CD14-positive monocyte (primary cell): ENCODE measurements at regions not wholly inside any gene's neighbourhood (a gene's known extent, or its start where the extent isn't known, plus 50 kb on each side); places are given as distances from the start of the nearest gene placed in this dataset.

Source experiments
- DNase-seq, 3 donors: peaks; one replicate each; pipeline ENCODE4 v3.0.0-alpha.2; 2011 to 2022
- H2AFZ ChIP-seq: 2 replicates; pipeline ENCODE4 v1.6.0; 2012; ENCODE audit warnings: mild to moderate bottlenecking, low read depth, low read length, inconsistent platforms; ENCODE audit not compliant: insufficient read depth, poor library complexity, severe bottlenecking
- H3K27ac ChIP-seq, 2 donors: 1 replicate in 1 of 2; 2 replicates in 1 of 2; pipeline ENCODE4 v1.5.1; 2012 to 2013; ENCODE audit warnings: low read length in 2 of 2, control low read depth in 1 of 2, inconsistent platforms in 1 of 2, low read depth in 1 of 2, mild to moderate bottlenecking in 1 of 2
- H3K27me3 ChIP-seq, 2 donors: one replicate each; pipeline versions ENCODE4 v1.6.0 to v1.6.1; 2011 to 2013; ENCODE audit warnings: low read length in 2 of 2; ENCODE audit not compliant: control insufficient read depth in 2 of 2, insufficient read depth in 2 of 2
- H3K36me3 ChIP-seq, 2 donors: replicated peaks in 1 of 2; 1 replicate in 1 of 2; 2 replicates in 1 of 2; pipeline versions ENCODE4 v1.5.1 to v1.6.1; 2012 to 2013; ENCODE audit warnings: low read length in 2 of 2, control low read depth in 1 of 2, inconsistent platforms in 1 of 2, mild to moderate bottlenecking in 1 of 2; ENCODE audit not compliant: insufficient read depth in 2 of 2, control insufficient read depth in 1 of 2
- H3K4me1 ChIP-seq, 2 donors: 1 replicate in 1 of 2; 2 replicates in 1 of 2; pipeline versions ENCODE4 v1.5.1 to v1.6.1; 2012 to 2013; ENCODE audit warnings: low read length in 2 of 2, control low read depth in 1 of 2, inconsistent platforms in 1 of 2, mild to moderate bottlenecking in 1 of 2, moderate library complexity in 1 of 2; ENCODE audit not compliant: insufficient read depth in 2 of 2, control insufficient read depth in 1 of 2
- H3K4me2 ChIP-seq: replicated peaks from 2 replicates; pipeline ENCODE3; 2012; ENCODE audit warnings: low read length, moderate library complexity, mild to moderate bottlenecking; ENCODE audit not compliant: poor library complexity, severe bottlenecking; ENCODE audit errors: extremely low read depth
- H3K4me3 ChIP-seq, 3 experiments: fragments of 200-600 bp in 1 of 3; sonication (generic) in 1 of 3; replicated peaks in 1 of 3; 1 replicate in 2 of 3; 2 replicates in 1 of 3; pipeline ENCODE4 v1.5.1; 2011 to 2013; ENCODE audit warnings: low read length in 3 of 3, mild to moderate bottlenecking in 3 of 3, control low read depth in 2 of 3, low read depth in 2 of 3, inconsistent platforms in 1 of 3, moderate library complexity in 1 of 3
- H3K79me2 ChIP-seq: 2 replicates; pipeline ENCODE4 v1.6.0; 2012; ENCODE audit warnings: mild to moderate bottlenecking, control low read depth, inconsistent platforms, low read length, moderate library complexity; ENCODE audit not compliant: insufficient read depth
- H3K9ac ChIP-seq: 2 replicates; pipeline ENCODE4 v1.6.0; 2017; ENCODE audit warnings: low read length, mild to moderate bottlenecking; ENCODE audit not compliant: insufficient read depth, poor library complexity, severe bottlenecking
- H3K9me3 ChIP-seq, 2 donors: replicated peaks in 1 of 2; 1 replicate in 1 of 2; 2 replicates in 1 of 2; pipeline versions ENCODE4 v1.5.1 to v1.6.1; 2012 to 2013; ENCODE audit warnings: low read length in 2 of 2, control low read depth in 1 of 2; ENCODE audit not compliant: control insufficient read depth in 1 of 2, insufficient read depth in 1 of 2
- H4K20me1 ChIP-seq: 2 replicates; pipeline ENCODE4 v1.6.0; 2012; ENCODE audit warnings: mild to moderate bottlenecking, low read length, control low read depth, moderate library complexity; ENCODE audit not compliant: insufficient read depth
- H3K27ac Mint-ChIP-seq, 7 donors: one replicate each; pipeline ENCODE4 v1.8.0; 2020; ENCODE audit warnings: mild to moderate bottlenecking in 7 of 7, mixed read lengths in 7 of 7, moderate library complexity in 6 of 7, inconsistent platforms in 2 of 7
- H3K27me3 Mint-ChIP-seq, 3 donors: one replicate each; pipeline ENCODE4 v1.8.0; 2021 to 2022; ENCODE audit warnings: low read depth in 3 of 3, mild to moderate bottlenecking in 3 of 3, mixed read lengths in 3 of 3, moderate library complexity in 3 of 3, inconsistent platforms in 1 of 3
- H3K36me3 Mint-ChIP-seq, 2 donors: one replicate each; pipeline ENCODE4 v1.8.0; 2020; ENCODE audit warnings: mixed read lengths in 2 of 2, inconsistent platforms in 1 of 2, mild to moderate bottlenecking in 1 of 2
- H3K4me1 Mint-ChIP-seq: one replicate; pipeline ENCODE4 v1.8.0; 2020; ENCODE audit warnings: mild to moderate bottlenecking, mixed read lengths
- H3K4me3 Mint-ChIP-seq, 2 donors: one replicate each; pipeline ENCODE4 v1.8.0; 2020; ENCODE audit warnings: mild to moderate bottlenecking in 2 of 2, mixed read lengths in 2 of 2, moderate library complexity in 1 of 2
- H3K9me3 Mint-ChIP-seq, 7 donors: one replicate each; pipeline ENCODE4 v1.8.0; 2020 to 2022; ENCODE audit warnings: mixed read lengths in 7 of 7, mild to moderate bottlenecking in 6 of 7, moderate library complexity in 6 of 7, inconsistent platforms in 2 of 7
- WGBS: methylation state at CpG from one replicate; pipeline ENCODE4 v1.1.5; 2013; ENCODE audit warnings: missing lambda C conversion rate; ENCODE audit not compliant: insufficient coverage; 5-methylcytosine and 5-hydroxymethylcytosine counted together
- intact Hi-C, 2 donors: fragments of 100-400 bp; cut with micrococcal nuclease; formaldehyde crosslinking; loops; one replicate each; pipeline versions ENCODE4 v1.15.0 to v1.15.1; 2023
- TF ChIP-seq, protein P1 (sequence below): fragments of 200-600 bp; IDR thresholded peaks from one replicate; pipeline ENCODE4 v1.8.0; 2022; ENCODE audit warnings: antibody characterized with exemption, mild to moderate bottlenecking

DNA sequence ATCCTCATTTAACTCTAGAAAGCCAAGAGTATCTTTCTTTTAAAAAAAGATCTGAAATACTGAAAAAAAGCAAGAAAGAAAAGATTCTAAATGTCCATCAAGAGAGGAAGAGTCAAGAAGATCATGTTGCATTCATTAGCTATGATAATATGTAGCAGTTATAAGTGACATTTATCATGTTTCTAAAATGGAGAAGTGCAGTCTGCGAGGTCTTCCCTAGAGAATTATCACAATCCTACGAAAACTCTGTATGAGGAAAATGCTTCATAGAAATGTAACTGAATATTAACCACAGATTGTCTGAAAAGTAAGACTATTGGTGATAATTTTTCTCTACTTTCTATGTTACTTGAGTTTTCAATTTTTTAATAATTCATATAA lies 77.4 kb upstream of the USP47 start:
- H3K36me3 Mint-ChIP-seq, result no peaks in the 10 kb centered on the region
- Histone ChIP-seq H3K9ac (no peak overlapping the region), H3K27ac (no peak overlapping the region), H3K79me2 (no peaks in the 10 kb centered on the region), H3K4me2 (no peak overlapping the region), H3K4me1 (no peaks in the 10 kb centered on the region), H2AFZ (no peak overlapping the region), H3K9me3 (no peaks in the 10 kb centered on the region), H4K20me1 (no peaks in the 10 kb centered on the region), H3K27me3 (peaks cover 9 to 10% of the 10 kb centered on the region in 2 donors), H3K4me3 (no peak overlapping the region), H3K36me3 (no peaks in the 10 kb centered on the region)
- H3K27me3 Mint-ChIP-seq, result peaks cover 8 to 12% (median 10%) of the 10 kb centered on the region in 3 donors
- no peak overlapping the region for H3K27ac Mint-ChIP-seq
- no peaks in the 10 kb centered on the region for H3K9me3 Mint-ChIP-seq
- H3K4me1 Mint-ChIP-seq, result no peaks in the 10 kb centered on the region
- TF ChIP-seq, protein P1, sequence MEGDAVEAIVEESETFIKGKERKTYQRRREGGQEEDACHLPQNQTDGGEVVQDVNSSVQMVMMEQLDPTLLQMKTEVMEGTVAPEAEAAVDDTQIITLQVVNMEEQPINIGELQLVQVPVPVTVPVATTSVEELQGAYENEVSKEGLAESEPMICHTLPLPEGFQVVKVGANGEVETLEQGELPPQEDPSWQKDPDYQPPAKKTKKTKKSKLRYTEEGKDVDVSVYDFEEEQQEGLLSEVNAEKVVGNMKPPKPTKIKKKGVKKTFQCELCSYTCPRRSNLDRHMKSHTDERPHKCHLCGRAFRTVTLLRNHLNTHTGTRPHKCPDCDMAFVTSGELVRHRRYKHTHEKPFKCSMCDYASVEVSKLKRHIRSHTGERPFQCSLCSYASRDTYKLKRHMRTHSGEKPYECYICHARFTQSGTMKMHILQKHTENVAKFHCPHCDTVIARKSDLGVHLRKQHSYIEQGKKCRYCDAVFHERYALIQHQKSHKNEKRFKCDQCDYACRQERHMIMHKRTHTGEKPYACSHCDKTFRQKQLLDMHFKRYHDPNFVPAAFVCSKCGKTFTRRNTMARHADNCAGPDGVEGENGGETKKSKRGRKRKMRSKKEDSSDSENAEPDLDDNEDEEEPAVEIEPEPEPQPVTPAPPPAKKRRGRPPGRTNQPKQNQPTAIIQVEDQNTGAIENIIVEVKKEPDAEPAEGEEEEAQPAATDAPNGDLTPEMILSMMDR, result no peak
- no CpG with 5 or more reads among the region's 2 CpGs for WGBS
- intact Hi-C loops, result no loop called here
- no peak overlapping the region for H3K4me3 Mint-ChIP-seq
- no peak for DNase-seq

DNA sequence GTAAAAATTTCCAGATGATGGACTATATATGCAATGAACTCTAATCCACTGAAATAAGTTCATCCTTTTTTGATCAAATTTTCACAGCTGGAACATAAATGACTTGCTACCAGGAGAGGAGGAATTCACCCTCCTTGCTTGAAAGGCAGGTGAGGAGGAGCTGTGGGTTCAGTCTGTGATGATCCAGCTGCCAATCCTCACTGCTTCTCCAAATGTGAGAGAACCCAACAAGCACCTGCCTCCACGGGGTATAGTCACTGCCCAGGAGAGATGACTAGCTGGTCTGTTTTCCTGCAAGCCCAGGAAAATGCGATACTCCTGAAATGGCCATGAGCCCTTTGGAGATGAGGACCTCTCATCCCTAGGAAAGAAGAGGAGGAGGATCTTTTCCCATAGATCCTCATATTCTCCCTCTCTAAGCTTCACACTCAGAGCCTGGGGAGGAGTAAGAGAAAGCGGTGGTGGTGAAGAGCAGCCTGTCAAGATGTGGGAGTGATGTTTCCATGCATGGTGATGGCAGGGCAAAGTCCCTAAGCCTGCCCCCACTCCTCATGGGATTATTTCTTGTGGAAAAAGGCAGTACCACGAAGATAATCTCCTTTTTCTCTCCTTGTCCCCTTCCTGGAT lies 77.9 kb upstream of the USP47 start:
- intact Hi-C loops, result no loop called here
- peaks cover 8 to 9% of the 10 kb centered on the region in 2 donors for H3K27me3 ChIP-seq
- no peaks in the 10 kb centered on the region for H3K36me3 Mint-ChIP-seq
- no peaks in the 10 kb centered on the region for H4K20me1 ChIP-seq
- no peaks in the 10 kb centered on the region for H3K79me2 ChIP-seq
- no peak overlapping the region for H3K27ac Mint-ChIP-seq
- TF ChIP-seq, protein P1, result no peak
- H3K36me3 ChIP-seq, result no peaks in the 10 kb centered on the region
- no peak for DNase-seq
- no peaks in the 10 kb centered on the region for H3K9me3 ChIP-seq
- H2AFZ ChIP-seq, result no peak overlapping the region
- no peak overlapping the region for H3K4me3 ChIP-seq
- H3K4me1 Mint-ChIP-seq, result no peaks in the 10 kb centered on the region
- H3K27me3 Mint-ChIP-seq, result peaks cover 9 to 12% (median 10%) of the 10 kb centered on the region in 3 donors
- no peak overlapping the region for H3K9ac ChIP-seq
- no peaks in the 10 kb centered on the region for H3K9me3 Mint-ChIP-seq
- no peak overlapping the region for H3K4me2 ChIP-seq
- H3K4me3 Mint-ChIP-seq, result no peak overlapping the region
- H3K27ac ChIP-seq, result no peak overlapping the region
- no CpG with 5 or more reads among the region's 4 CpGs for whole genome bisulfite sequencing
- H3K4me1 ChIP-seq, result no peaks in the 10 kb centered on the region
